ENCODE measurements at regions not wholly inside any gene's neighbourhood (a gene's known extent, or its start where the extent isn't known, plus 50 kb on each side); places are given as distances from the start of the nearest gene placed in this dataset.

GRCh38 chr5:3326841-3327232 lies 268.8 kb upstream of the IRX1 start:
- Mint-ChIP-seq H3K36me3 (ENCODE audit: low read depth) (no peaks in the 10 kb centered on the region), H3K4me1 (peaks cover 5% of the 10 kb centered on the region; the same call in 2 of the 3 replicates), H3K27ac (0 out of 2 replicates have a peak overlapping the region, but pooled peaks have one; percentile 63), H3K27me3 (ENCODE audit: insufficient read depth, low read depth, poor library complexity) (peaks cover 3% of the 10 kb centered on the region), H3K4me3 (no peak overlapping the region), H3K9me3 (no peaks in the 10 kb centered on the region)
- Histone ChIP-seq H3K27me3 (ENCODE audit: insufficient read depth) (no peaks in the 10 kb centered on the region), H3K79me2 (replicated peaks; ENCODE audit: insufficient read depth) (no peaks in the 10 kb centered on the region), H3K4me3 (no peak overlapping the region), H3F3A (replicated peaks; ENCODE audit: low read depth) (peaks cover 11% of the 10 kb centered on the region), H4K20me1 (replicated peaks; ENCODE audit: insufficient read depth) (no peaks in the 10 kb centered on the region), H2AFZ (no peak overlapping the region), H3K4me1 (ENCODE audit: insufficient read depth) (peaks cover 7% of the 10 kb centered on the region; the same call in 1 of the 2 replicates), H3K4me2 (no peak overlapping the region), H3K9me2 (ENCODE audit: insufficient read depth) (no peaks in the 10 kb centered on the region; the same call in 1 of the 2 replicates), H3K27ac (ENCODE audit: low read depth) (no peak overlapping the region), H3K36me3 (ENCODE audit: insufficient read depth) (no peaks in the 10 kb centered on the region)
- TF ChIP-seq REST (IDR thresholded peaks at IDR 0.05; ENCODE audit: unreplicated experiment) (no peak), ZNF114 (CRISPR knock-in tag; IDR thresholded peaks at IDR 0.05) (no peak), ZNF462 (CRISPR knock-in tag; IDR thresholded peaks at IDR 0.05) (no peak), STAT1 (IDR thresholded peaks at IDR 0.05; ENCODE audit: unreplicated experiment) (no peak), POLR2AphosphoS5 (IDR thresholded peaks at IDR 0.05; ENCODE audit: low read depth) (no peak), JUNB (IDR thresholded peaks at IDR 0.05; ENCODE audit: unreplicated experiment) (no peak)
- ATAC-seq (no peak), DNase-seq (ENCODE audit: low spot score) (no peak)
